NCI-H526 (cell line): ENCODE measurements at regions not wholly inside any gene's neighbourhood (a gene's known extent, or its start where the extent isn't known, plus 50 kb on each side); places are given as distances from the start of the nearest gene placed in this dataset.

Source experiments
- DNase-seq, 2 experiments: peaks; one replicate each; lab custom pipeline; 2025; lab: John Stamatoyannopoulos, UW

- DNase-seq = no peak
These were observed 914.2 kb downstream of the SQOR start for GRCh38 chr15:46548989-46549388.

GRCh38 chr15:46552316-46552715 lies 917.5 kb downstream of the SQOR start:
- DNase-seq = no peak

- peak; percentile 77 to 81 for DNase-seq
These were observed 920.7 kb downstream of the SQOR start for GRCh38 chr15:46555547-46555946.

GRCh38 chr15:46556010-46556409 lies 921.2 kb downstream of the SQOR start:
- peak; percentile 50 to 67 for DNase-seq

- no peak for DNase-seq
These were observed 921.9 kb downstream of the SQOR start for GRCh38 chr15:46556559-46557379.

- DNase-seq = no peak
These were observed 933.1 kb downstream of the SQOR start for GRCh38 chr15:46567968-46568367.

GRCh38 chr15:46569781-46570180 lies 935.0 kb downstream of the SQOR start:
- DNase-seq = no peak

- DNase-seq = no peak
These were observed 942.0 kb downstream of the SQOR start for GRCh38 chr15:46576646-46577395.

- DNase-seq = no peak
These were observed 942.9 kb downstream of the SQOR start for GRCh38 chr15:46577767-46578166.

GRCh38 chr15:46580487-46580886 lies 945.7 kb downstream of the SQOR start:
- DNase-seq = no peak

- DNase-seq = no peak
These were observed 946.1 kb downstream of the SQOR start for GRCh38 chr15:46580924-46581323.

- DNase-seq = no peak
These were observed 954.3 kb downstream of the SQOR start for GRCh38 chr15:46589088-46589487.

- no peak for DNase-seq
These were observed 956.6 kb downstream of the SQOR start for GRCh38 chr15:46591462-46591861.

GRCh38 chr15:46595016-46595415 lies 960.2 kb downstream of the SQOR start:
- no peak for DNase-seq

GRCh38 chr15:46607077-46607476 lies 972.2 kb downstream of the SQOR start:
- no peak for DNase-seq

- no peak for DNase-seq
These were observed 981.2 kb downstream of the SQOR start for GRCh38 chr15:46616033-46616432.

GRCh38 chr15:46617507-46617906 lies 982.7 kb downstream of the SQOR start:
- DNase-seq = no peak

- no peak for DNase-seq
These were observed 984.2 kb downstream of the SQOR start for GRCh38 chr15:46618984-46619383.

- no peak for DNase-seq
These were observed 985.7 kb downstream of the SQOR start for GRCh38 chr15:46620392-46621013.

- no peak for DNase-seq
These were observed 988.0 kb downstream of the SQOR start for GRCh38 chr15:46622851-46623250.

GRCh38 chr15:46636206-46636605 lies 1001.4 kb downstream of the SQOR start:
- peak in 1 of 2 experiments; percentile 30 for DNase-seq

- no peak for DNase-seq
These were observed 1010.0 kb downstream of the SQOR start for GRCh38 chr15:46644501-46645481.
